Right renal pelvis (tissue), 4 donors: ENCODE measurements at regions not wholly inside any gene's neighbourhood (a gene's known extent, or its start where the extent isn't known, plus 50 kb on each side); places are given as distances from the start of the nearest gene placed in this dataset.

Experiments used
- DNase-seq, 4 donors: peaks; one replicate each; pipeline ENCODE4 v3.0.0-alpha.2; 2013; ENCODE audit warnings: low read depth in 4 of 4, low spot score in 3 of 4, missing footprints in 1 of 4

DNA sequence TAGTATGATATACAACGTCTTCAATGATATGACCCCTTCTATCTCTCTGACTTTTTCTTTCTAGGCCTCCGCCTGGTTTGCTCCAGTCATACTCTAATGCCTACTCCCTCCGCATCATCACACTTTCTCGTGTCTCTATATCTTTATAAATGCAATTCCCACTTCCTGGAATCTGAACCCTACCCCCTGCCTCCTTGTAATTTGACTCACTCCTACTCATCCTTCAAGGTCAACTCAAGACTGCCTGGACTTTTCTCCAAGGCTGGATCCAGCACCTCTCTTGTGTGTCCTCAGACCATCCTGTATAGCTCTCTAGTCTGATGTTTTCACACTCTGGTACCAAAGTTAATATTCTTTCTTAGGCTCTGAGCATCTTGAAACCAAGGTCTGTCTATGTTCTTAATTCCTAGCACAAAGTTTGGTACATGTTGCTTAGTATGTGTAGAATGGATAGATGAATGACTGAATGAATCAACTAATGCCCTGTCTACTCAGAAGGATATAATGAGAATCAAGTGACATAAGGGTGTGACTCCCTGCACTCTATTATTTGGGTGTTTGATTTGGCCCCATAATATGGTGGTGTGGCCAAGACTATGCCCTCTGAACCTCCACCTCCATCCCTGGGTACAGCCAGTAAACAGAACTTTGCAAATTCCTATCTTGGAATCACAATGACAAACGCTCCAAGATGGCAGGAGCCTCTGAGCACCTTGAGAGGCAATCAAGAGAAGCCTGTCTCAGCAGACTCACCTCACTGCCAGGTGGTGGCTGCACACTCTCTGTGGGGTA is 74.3 kb upstream of the SERP2 start:
- no peak for DNase-seq

DNA sequence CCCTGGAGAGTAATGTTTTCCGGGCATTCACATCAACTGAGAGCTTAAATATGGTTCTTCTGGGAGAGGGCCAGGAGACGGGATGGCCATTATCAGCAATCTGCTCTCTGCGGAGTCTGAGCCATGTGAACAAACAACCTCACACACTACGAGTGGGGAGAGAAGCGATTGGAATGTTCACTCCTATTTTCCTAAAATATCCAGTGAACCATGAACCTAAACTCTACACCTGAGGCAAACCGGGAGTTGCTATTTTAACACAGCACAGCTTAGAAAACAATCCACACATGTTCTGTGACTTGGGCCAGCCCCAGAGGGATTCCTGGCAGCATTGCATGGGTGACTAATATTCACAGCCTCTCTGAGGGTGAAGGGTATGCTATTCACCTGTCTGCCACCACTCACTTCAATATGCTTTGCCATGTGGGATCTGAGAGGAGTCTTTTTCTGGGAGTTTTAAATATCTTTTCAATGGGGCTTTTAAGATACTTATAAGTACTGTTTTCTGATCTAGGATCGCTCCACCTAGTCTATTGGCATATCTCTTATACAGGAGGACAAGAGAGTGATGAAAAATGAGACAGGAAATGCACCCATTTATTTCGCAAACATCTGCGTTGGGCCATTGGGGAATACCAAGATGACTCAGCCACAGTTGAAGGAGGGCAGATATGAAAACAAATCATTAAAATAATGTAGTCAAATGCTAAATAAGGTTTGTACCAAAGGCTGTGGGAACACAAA is 72.6 kb upstream of the SERP2 start:
- DNase-seq = no peak

DNA sequence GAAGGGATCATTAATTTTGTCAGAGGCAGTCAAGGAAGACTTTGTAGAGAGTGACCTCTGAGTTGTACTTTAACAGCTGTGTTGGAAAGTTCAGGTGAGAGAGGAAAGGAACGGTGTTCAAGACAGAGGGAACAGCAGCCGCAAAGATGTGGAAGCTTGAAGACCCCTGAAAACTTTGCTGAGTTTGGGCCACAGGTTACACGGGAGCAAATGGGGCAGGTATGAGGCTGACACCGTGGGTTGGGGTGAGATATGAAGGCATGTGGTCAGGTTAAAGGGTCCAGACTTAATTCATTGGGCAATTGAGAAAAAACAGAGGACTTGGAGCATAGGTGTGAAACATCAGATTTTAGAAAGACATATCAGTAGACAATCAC is 72.0 kb upstream of the SERP2 start:
- DNase-seq = no peak

DNA sequence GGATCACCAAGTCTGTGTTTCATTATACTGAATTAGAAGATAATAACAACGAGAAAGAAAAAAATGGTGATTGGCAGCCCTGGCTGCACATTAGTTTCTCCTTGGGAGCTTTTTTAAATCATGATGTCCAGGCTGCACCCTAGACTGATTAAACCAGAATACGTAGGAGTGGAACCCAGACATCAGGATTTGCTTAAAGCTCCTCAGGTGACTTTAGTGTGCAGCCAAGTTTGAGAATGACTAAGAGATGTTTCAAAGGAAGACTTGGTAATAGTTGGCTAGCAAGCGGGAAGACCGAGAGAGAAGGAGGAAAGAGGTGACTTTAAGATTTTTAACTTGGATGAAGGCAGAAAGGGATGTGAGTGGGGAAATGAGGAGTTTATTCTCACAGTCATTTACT is 71.4 kb upstream of the SERP2 start:
- no peak for DNase-seq

DNA sequence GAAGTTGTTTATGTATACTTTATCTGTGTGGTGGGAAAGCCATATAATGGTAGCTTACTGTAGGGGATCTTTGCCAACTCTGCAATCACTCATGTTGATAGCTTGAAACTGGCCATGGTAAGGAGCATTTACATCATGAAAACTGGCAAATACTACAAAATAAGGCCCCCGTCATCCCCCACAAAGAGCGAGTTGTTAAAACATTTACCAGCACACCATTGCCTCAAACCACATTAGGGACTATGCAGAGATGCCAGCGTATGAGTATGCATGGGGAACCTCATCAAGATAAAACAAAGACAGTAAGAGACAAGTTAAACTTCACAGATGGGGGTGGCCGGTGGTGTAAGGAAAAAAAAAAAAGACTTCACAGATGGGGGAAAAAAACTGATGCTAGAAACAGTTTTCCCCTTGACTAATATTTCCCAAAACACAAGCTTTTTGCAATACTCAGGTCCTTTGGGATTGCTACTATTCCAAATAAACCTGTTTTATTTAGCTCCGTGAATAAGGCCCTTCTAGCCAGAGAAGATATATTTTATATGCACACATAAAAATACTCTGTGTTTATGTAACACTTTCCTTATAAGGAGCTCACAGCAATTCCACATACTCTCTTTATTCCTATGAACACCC is 70.6 kb upstream of the SERP2 start:
- no peak for DNase-seq

DNA sequence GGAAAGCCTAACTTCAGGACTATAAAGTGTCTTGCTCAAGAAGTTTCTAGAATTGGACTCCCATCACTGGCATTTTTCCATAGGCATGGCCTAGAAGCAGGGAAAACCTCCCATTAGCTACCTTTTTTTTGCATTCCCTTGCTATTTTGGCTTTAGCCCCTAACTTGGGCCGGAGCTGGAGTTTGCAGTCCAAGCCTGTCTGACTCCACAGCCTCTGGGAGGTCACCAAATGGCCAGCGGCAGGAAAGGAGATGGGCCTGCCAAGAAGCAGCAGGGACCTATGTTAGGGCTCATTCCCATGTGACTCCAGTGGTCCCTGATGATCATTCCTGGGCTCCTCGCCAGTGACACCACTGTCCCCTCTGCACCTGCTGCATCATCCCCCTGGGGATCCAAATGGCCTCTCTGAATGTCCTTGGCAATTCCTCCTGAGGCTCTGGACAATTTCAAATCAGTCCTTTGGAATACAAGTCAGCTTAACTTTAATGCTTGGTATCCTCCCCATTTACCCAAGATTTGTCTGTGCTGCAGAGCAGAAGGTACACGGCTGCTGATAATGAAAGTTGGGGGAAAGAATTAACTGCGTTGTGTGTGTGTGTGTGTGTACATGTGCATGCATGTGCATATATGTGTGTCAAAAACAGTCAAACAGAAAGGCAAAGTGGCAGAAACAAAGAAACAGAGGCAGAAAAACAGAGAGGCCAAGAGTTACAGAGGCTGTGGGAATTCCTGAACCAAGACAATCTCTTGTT is 69.8 kb upstream of the SERP2 start:
- no peak for DNase-seq

DNA sequence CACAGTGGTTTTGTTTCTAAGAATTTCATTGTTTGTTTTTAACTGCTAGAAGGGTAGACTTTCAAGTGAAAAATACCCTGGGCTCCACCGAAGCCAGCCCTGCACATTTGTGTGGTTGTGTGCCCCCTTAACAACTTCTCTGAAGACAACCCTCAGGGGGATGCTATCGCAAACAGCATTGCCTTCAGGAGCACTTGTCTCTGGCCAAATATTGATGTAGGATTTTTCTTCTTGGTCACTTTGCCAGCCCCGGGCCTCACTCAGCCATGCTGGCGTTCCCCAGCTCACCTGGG is 69.2 kb upstream of the SERP2 start:
- DNase-seq = no peak

DNA sequence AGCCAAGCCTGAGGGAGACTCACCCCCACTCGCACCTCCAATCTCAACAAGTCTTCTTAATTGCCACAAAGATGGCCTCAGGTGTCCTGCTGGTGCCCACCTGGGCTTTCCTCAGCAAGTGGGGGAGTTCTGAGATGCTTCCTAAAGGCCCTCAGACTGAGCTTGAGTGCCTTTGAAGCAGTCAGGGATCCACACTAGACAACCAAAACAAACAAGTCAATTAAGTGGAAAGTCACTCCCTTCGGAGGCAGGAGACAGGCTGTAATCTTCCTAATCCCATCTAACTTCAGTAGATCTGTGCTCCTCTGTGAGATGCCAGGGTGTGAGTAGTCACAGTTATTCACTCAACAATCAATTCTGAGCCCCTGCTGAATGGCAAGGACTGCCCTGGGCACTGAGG is 68.3 kb upstream of the SERP2 start:
- DNase-seq = no peak

DNA sequence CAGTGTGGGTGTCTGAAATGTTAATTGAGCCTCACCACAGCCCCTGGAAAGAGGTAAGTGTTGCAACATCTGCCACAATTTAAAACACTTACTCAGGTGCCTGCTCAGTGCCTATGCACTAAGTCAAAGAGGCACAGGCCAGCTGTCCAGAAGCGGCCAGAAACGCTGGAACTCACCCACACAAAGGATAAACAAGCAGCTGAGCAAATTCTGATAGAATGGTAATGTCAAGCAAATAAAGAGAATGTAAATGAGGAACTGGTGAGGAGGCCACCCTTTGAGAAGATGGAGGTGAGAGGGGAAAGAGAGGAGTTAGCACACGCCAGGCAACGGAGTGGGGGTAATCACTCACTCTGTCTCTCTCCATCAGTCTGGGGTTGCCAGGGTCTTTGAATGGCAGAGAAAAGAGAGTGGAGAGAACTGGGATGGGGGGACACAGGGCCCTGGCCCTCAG is 67.7 kb upstream of the SERP2 start:
- no peak for DNase-seq

DNA sequence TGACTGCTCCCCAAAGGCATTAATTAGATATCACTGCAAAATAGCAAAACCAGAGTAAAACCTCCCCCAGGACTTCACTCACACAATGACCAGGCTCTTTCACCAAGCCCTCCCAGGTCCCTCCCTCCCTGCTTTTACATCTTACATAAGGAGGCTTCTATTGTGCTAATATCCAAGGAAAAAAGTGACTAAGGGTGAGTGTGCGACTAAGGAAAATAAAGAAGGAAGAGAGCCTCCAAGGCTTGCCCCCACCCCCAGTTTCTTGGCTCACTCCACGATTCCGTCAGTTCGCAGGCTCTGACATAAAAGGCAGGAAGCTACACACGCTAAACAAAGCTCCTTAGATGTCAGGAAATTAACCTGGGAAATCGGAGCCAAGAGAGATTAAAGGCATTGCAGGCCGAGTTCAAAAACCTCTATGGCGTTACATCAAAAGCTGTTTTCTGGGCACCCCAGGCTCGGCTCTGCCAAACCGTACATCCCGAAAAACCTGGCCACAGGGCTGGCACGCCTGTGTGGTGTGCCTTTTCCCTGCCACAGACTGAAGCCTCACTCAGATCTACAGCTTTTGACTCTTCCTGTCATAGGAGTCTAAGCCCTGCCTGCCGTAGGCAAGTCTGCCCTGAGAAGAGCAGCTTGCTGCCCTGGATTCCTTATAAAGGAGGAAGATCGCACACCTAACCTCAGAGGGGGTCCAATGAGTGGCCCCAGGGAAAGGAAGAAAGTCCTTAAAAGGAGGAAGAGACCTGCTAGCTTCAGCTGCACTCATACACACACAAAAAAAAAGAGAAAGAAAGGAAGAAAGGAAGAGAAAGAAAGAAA is 67.0 kb upstream of the SERP2 start:
- DNase-seq = peak in 3 of 4 donors; percentile 53 to 73 (median 69)

DNA sequence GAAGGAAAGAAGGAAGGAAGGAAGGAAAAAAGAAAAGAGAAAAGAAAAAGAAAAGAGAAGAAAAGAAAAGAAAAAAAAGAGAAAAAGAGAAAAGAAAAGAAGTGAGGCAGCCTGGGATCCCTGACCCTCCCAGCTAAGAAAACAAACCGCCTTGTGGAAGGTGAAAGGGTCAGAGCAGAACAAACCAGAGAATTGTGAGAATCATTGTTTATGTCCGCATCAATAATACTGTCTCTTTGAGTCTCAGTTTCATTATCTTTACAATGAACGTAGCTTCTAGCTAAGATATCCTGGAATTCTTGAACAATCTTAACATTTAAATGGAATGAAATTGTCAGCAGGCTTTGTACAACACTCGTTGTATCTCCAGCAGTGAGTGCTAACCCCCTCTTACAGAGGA is 66.4 kb upstream of the SERP2 start:
- DNase-seq = no peak

DNA sequence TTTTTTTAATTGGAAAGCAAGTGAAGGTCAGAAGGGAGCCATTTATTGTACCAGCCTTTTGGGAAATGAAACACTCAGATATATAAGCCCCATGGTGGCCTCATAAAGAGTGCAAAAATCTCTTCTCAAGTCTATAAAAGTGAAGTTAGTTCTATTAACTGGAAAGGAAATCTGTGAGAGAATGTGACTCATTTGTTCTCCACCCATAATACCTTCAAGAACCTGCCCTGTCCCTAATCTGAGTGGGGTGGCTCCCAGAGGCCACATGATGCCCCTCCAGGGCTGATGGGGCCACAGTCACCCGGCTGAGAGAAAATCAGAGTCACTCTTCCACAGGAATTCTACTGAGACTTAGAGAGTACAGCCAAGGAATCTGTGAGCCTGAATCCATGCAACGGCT is 65.8 kb upstream of the SERP2 start:
- no peak for DNase-seq

DNA sequence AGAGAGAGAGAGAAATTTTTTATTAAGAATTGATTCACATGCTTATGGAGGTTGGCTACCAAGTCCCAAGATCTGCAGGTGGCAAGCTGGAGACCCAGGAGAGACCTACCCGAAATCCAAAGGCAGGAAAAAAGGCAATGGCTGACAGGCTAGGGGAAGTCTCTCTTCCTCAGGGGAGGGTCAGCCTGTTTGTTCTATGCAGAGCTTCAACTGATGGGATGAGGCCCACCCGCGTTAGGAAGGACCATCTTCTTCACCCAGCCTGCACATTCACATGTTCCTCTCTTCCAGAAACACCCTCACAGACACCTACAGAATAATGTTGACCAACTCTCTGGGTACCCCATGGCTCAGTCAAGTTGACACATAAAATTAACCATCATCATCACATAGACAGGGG is 65.3 kb upstream of the SERP2 start:
- no peak for DNase-seq

DNA sequence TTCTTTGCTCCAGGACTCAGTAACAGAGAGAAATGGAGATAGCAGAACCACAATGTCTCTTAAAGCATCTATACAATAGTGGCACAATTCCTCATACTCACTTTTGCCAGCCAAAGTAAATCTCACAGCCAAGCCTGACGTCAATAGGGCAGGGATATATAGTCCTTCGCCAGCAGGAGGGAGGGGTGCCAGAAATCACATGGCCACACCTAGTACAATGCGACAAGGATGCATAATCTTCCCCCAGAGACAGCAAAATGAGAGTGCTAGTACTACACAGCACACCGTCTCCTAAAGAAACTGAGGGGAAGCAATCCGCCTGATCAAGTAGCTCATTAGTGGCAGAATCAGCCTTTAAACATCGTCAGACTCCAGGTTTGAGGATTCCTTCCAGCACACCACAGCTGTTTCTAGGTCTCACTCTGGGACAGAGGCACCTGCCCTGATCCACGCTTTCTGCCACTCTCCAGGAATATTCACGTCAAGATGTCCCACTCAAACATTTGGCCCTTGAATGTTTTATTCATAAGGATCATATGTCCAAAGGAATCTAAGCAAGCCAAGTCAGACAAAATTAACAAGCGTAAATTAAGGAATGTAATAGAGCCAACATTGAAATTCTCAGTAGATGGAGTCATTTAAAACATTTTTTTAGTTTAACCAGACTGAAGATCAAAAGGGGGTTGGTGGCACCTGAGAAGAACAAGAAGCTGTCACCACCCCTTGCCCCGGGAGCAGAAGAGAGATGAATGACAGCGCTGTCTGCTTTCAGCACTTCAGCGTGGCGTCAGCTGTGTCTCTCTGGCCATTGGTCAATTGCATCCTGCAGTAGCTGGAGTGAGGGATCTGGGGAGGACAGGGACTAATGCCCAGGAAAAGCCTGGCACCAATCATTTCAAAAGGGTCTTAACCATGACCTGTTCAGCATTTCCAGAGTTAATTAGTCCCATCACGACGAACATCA is 63.5 kb upstream of the SERP2 start:
- no peak for DNase-seq

DNA sequence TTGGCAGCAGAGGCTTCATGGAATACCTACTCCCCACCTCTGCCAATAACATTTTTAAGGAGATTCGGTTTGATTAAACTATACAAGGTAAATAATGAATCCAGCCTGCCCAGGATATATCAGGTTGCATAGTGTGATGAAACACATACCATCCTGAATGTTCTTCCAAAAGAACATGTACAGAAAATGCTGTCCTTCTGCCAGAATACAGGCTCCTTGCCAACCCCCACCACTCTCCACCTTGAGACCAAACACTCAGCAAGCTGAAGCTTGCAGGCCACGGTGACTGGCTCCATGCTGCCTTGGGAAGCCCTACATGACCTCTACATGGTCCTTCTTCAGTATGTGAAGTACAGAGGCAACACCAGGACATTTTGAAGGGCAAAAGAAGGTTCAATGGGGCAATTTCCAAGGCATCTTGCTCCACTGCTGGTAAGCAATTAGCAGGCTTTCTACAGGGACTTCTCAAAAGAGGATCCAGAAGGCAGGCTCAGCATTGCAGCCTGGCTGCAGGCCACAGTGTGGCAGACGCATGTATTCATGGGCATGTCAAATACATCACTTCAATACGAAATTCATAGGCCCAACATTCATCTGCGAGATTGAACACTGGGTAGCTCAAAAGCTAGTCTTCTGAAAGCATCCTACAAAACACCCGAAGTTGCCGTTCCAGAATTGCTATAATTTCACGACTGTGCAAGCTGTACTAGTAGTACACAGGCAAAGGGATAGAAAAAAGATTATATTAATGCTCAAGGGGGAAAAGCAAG is 62.4 kb upstream of the SERP2 start:
- no peak for DNase-seq

DNA sequence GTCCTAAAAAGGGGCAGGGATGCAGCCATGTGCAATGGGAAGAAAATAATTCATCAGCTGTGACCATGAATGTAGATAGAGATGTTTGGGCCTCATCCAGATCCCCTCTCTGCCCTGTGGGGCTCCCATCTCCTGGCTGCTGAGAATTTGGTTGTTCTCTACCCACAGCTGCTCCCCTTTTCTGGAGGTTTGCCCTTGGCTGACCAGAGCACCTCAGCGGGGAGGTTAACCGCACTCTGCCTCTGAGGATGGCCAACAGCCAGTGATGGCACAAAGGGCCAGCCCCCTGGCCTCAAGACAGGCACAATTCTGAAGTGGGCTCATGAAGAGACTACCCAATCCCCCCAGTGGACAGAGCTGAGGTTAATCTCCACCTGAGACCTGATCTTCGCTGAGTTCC is 61.5 kb upstream of the SERP2 start:
- DNase-seq = no peak

DNA sequence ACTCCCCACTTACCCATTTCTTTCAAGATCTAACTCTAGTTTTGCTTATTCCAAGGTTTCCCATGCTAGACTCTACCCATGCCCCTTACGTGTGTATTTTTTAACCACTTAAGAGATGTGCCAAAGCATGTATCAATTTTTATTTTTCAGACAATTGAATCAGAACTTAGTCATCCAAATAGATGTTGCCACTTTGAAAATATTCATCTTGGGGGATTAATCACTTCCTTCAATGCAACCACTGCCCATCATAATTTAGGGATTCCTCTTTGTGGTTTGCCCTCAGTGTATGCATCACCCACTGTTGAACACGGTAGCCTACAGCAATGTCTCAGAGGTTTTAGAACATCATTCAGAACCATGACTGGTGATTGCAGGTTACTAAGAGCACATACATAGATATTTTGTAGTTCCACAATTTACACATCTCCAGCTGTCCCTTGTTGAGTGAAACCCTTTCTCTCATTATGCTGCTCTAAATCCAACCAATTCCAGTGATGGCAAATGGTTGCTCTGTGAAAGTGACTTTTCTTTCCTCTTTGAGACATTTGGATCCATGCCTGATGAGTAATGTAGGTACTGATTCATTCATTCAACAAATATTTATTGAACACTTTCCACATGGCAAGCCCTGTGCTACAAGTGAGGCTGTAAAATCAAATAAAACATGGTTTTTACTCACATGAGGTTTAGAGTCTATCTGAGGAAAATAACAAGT is 60.6 kb upstream of the SERP2 start:
- DNase-seq = no peak

DNA sequence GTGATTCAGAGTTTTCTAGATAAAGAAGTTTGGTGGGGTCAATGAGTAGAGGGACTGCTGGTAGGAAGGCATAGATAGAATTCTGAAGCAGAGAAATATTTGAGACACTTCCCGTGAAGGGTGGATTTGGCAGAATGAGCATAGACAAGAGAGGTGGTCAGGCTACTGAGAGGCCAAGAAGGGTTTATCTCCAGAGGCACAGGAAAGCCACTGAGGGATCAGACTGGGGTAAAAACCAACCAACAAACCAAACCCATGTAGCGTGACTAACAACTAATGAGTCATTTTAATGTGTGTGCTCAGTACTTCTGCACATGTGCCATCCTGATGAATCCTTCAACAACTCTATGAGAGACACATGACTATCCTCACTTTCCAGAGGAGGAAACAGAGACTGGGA is 60.0 kb upstream of the SERP2 start:
- no peak for DNase-seq
